AG04449 (cell line): ENCODE measurements at regions not wholly inside any gene's neighbourhood (a gene's known extent, or its start where the extent isn't known, plus 50 kb on each side); places are given as distances from the start of the nearest gene placed in this dataset.

Experiments
- CTCF ChIA-PET: fragments of 350-600 bp; formaldehyde crosslinking; extraction: SDS; loops from one replicate; lab custom pipeline; 2021; ENCODE audit warnings: antibody characterized with exemption; lab: Yijun Ruan, JAX
- POLR2A ChIA-PET: fragments of 400-600, 350-600 bp; formaldehyde crosslinking; extraction: SDS; loops from one replicate; lab custom pipeline; 2020; ENCODE audit warnings: antibody characterized with exemption, inconsistent platforms; lab: Yijun Ruan, JAX
- DNase-seq: peaks from one replicate; pipeline ENCODE4 v3.0.0-alpha.2; 2010; ENCODE audit warnings: low read depth, low spot score
- H3K4me3 ChIP-seq: 2 replicates; pipeline ENCODE4 v1.5.1; 2011; ENCODE audit warnings: low read depth, mild to moderate bottlenecking, control low read depth, low read length
- TF ChIP-seq, protein P1 (sequence below): IDR thresholded peaks from one replicate; pipeline ENCODE4 v1.5.1; 2011; ENCODE audit warnings: mild to moderate bottlenecking, moderate library complexity, low read length, control low read depth, inconsistent platforms; ENCODE audit not compliant: insufficient read depth; ENCODE audit errors: missing control alignments

GRCh38 chr16:62565706-62566105 is 529.5 kb upstream of the CDH8 start:
- no peak overlapping the region for H3K4me3 ChIP-seq
- ChIA-PET POLR2A (no interaction called here), CTCF (no interaction called here)
- no peak for DNase-seq
- TF ChIP-seq, protein P1, sequence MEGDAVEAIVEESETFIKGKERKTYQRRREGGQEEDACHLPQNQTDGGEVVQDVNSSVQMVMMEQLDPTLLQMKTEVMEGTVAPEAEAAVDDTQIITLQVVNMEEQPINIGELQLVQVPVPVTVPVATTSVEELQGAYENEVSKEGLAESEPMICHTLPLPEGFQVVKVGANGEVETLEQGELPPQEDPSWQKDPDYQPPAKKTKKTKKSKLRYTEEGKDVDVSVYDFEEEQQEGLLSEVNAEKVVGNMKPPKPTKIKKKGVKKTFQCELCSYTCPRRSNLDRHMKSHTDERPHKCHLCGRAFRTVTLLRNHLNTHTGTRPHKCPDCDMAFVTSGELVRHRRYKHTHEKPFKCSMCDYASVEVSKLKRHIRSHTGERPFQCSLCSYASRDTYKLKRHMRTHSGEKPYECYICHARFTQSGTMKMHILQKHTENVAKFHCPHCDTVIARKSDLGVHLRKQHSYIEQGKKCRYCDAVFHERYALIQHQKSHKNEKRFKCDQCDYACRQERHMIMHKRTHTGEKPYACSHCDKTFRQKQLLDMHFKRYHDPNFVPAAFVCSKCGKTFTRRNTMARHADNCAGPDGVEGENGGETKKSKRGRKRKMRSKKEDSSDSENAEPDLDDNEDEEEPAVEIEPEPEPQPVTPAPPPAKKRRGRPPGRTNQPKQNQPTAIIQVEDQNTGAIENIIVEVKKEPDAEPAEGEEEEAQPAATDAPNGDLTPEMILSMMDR = no peak

DNA sequence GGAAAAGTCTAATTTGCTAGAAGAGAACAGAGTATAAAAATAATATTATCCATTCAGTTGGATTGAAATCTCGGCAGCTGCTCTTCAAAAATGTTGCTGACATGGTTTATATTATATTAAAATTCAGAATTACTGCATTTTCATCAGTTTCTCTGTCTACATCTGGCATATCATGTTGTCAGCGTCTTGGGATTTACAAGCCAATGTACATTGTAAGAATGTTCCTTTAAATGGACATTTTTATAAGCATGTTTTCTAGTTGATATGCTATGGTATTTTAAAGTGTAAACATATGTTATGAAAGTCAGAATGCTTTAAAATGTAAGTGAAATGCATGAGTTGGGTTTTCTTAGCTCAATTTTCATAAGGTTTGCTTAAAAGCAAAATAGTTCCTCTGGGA is 528.1 kb upstream of the CDH8 start:
- ChIA-PET POLR2A (no interaction called here), CTCF (no interaction called here)
- no peak overlapping the region for H3K4me3 ChIP-seq
- TF ChIP-seq, protein P1 = no peak
- no peak for DNase-seq

GRCh38 chr16:62562121-62562520 is 525.9 kb upstream of the CDH8 start:
- TF ChIP-seq, protein P1 = no peak
- DNase-seq = no peak
- no peak overlapping the region for H3K4me3 ChIP-seq
- POLR2A ChIA-PET = no interaction called here
- CTCF ChIA-PET = no interaction called here

GRCh38 chr16:62549875-62550274 is 513.6 kb upstream of the CDH8 start:
- CTCF ChIA-PET = no interaction called here
- no peak for DNase-seq
- TF ChIP-seq, protein P1 = no peak
- POLR2A ChIA-PET = no interaction called here
- no peak overlapping the region for H3K4me3 ChIP-seq

DNA sequence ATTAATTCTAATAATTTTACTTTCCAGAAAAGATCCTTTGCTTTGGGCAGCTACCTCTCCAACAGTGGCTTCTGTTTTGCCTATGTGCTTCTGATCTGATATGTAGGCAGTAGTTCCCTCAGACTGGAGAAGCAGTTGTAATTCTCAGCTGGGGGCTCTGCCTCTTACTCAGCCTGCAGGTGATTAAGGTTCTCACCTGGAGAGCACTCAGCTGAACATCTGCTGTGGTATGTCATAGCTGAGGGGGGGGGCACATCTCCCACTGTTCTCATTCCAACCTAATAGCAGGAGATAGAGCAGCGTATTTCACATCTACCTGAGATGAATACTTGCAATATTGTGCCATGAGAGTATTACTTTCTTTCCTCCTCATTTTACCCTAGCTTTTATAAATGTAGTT is 511.9 kb upstream of the CDH8 start:
- ChIA-PET POLR2A (no interaction called here), CTCF (no interaction called here)
- TF ChIP-seq, protein P1 = no peak
- DNase-seq = no peak
- H3K4me3 ChIP-seq = no peak overlapping the region

- TF ChIP-seq, protein P1 = no peak
- no peak for DNase-seq
- ChIA-PET POLR2A (no interaction called here), CTCF (no interaction called here)
- no peak overlapping the region for H3K4me3 ChIP-seq
These were observed 510.5 kb upstream of the CDH8 start for GRCh38 chr16:62546701-62547100.
